GM12878 (cell line): ENCODE measurements at regions not wholly inside any gene's neighbourhood (a gene's known extent, or its start where the extent isn't known, plus 50 kb on each side); places are given as distances from the start of the nearest gene placed in this dataset.

Experiments
- ATAC-seq: fragments of 200-7000 bp; cut with Tn5 transposase; 3 replicates; pipeline ENCODE4 v1.9.1; 2020; ENCODE audit warnings: mild to moderate bottlenecking, moderate library complexity
- BruUV-seq: library from RNA; stranded (reverse); fragments of 400-500 nt; replicated peaks from 2 replicates; lab custom pipeline; 2021; lab: Mats Ljungman, UMichigan
- CTCF ChIA-PET: fragments of 300-600 bp; sonication (Branson Sonifier 250); formaldehyde crosslinking; extraction: SDS; loops from one replicate; lab custom pipeline; 2021; ENCODE audit warnings: inconsistent platforms; lab: Yijun Ruan, JAX
- POLR2A ChIA-PET: fragments of 350-600 bp; formaldehyde crosslinking; extraction: SDS; loops from one replicate; lab custom pipeline; 2021; ENCODE audit warnings: inconsistent platforms; lab: Charles Lee
- RAD21 ChIA-PET: fragments of 300-600 bp; sonication (Branson Sonifier 250); formaldehyde crosslinking; loops from one replicate; lab custom pipeline; 2023; ENCODE audit warnings: antibody characterized with exemption; ENCODE audit not compliant: unreplicated experiment; lab: Charles Lee
- SMC1A ChIA-PET: fragments of 300-600 bp; sonication (Branson Sonifier 250); formaldehyde crosslinking; loops from one replicate; lab custom pipeline; 2023; ENCODE audit not compliant: unreplicated experiment, uncharacterized antibody; lab: Charles Lee
- DNase-seq: peaks from one replicate; pipeline ENCODE4 v3.0.0-alpha.2; 2011; ENCODE audit warnings: low read depth, low spot score
- FAIRE-seq: peaks from 3 replicates; lab custom pipeline; 2011; peaks lifted over from hg19 to GRCh38; lab: Jason Lieb, UNC
- H2AFZ ChIP-seq: 2 replicates; pipeline ENCODE4 v1.6.0; 2011; ENCODE audit warnings: low read depth, low read length, control low read depth; ENCODE audit not compliant: control insufficient read depth
- H3K27ac ChIP-seq: 2 replicates; pipeline ENCODE4 v1.5.1; 2011; ENCODE audit warnings: control low read depth; ENCODE audit not compliant: control insufficient read depth, insufficient read depth
- H3K27me3 ChIP-seq, 2 experiments: replicated peaks in 1 of 2; 2 replicates each; pipeline versions ENCODE4 v1.6.0 to v1.6.1; 2011; ENCODE audit warnings: low read length in 1 of 2; ENCODE audit not compliant: control insufficient read depth in 2 of 2, insufficient read depth in 2 of 2
- H3K36me3 ChIP-seq, 2 experiments: 2 replicates each; pipeline ENCODE4 v1.5.1; 2011; ENCODE audit warnings: low read length in 1 of 2; ENCODE audit not compliant: control insufficient read depth in 2 of 2, insufficient read depth in 2 of 2
- H3K4me1 ChIP-seq: 2 replicates; pipeline ENCODE4 v1.6.1; 2011; ENCODE audit warnings: mild to moderate bottlenecking, low read length, moderate library complexity, mixed read lengths; ENCODE audit not compliant: control insufficient read depth, insufficient read depth
- H3K4me2 ChIP-seq: 2 replicates; pipeline ENCODE4 v1.6.0; 2011; ENCODE audit warnings: control low read depth; ENCODE audit not compliant: control insufficient read depth, insufficient read depth
- H3K4me3 ChIP-seq: fragments of 200-600 bp; sonication (generic); 2 replicates; pipeline ENCODE4 v1.5.1; 2016
- H3K79me2 ChIP-seq: 2 replicates; pipeline ENCODE4 v1.6.0; 2011; ENCODE audit warnings: low read length; ENCODE audit not compliant: control insufficient read depth, insufficient read depth
- H3K9ac ChIP-seq: 2 replicates; pipeline ENCODE4 v1.8.0; 2011; ENCODE audit warnings: low read length, control low read depth, mixed read lengths; ENCODE audit not compliant: control insufficient read depth, insufficient read depth
- H3K9me3 ChIP-seq: replicated peaks from 3 replicates; pipeline ENCODE4 v1.5.1; 2011; ENCODE audit warnings: mild to moderate bottlenecking, low read length; ENCODE audit not compliant: control insufficient read depth, insufficient read depth
- H4K20me1 ChIP-seq: 2 replicates; pipeline ENCODE4 v1.6.0; 2011; ENCODE audit not compliant: control insufficient read depth, insufficient read depth
- BCL3 ChIP-seq: IDR thresholded peaks from 2 replicates; pipeline ENCODE4 v1.6.1; 2011; ENCODE audit warnings: borderline replicate concordance, low read depth, mild to moderate bottlenecking, moderate library complexity, low read length; ENCODE audit not compliant: insufficient read depth, poor library complexity, severe bottlenecking
- CEBPB ChIP-seq, 2 experiments: fragments of 150-350 bp in 1 of 2; IDR thresholded peaks; 2 replicates each; pipeline ENCODE4 v1.6.1; 2012 to 2014; ENCODE audit warnings: low read depth in 2 of 2, low read length in 2 of 2, borderline replicate concordance in 1 of 2, inconsistent platforms in 1 of 2
- ELK1 ChIP-seq: IDR thresholded peaks from 2 replicates; pipeline ENCODE4 v1.6.1; 2012; ENCODE audit warnings: low read depth, low read length, improper control_type of control experiment
- HCFC1 ChIP-seq: fragments of 150-350 bp; IDR thresholded peaks from 2 replicates; pipeline ENCODE4 v1.6.1; 2014; ENCODE audit warnings: low read length
- IRF3 ChIP-seq: fragments of 450-650 bp; IDR thresholded peaks from 2 replicates; pipeline ENCODE4 v1.6.1; 2014; ENCODE audit warnings: mild to moderate bottlenecking
- JUND ChIP-seq: IDR thresholded peaks from 2 replicates; pipeline ENCODE4 v1.6.1; 2012; ENCODE audit warnings: low read depth, mild to moderate bottlenecking, low read length, improper control_type of control experiment, moderate library complexity
- KAT2A ChIP-seq: conservative IDR thresholded peaks from 2 replicates; pipeline ENCODE4 v1.6.1; 2011; ENCODE audit warnings: low read depth, low read length; ENCODE audit not compliant: control insufficient read depth
- PBX3 ChIP-seq: IDR thresholded peaks from 2 replicates; pipeline ENCODE4 v1.6.1; 2011; ENCODE audit warnings: mild to moderate bottlenecking, low read depth, low read length, moderate library complexity; ENCODE audit not compliant: insufficient replicate concordance
- POU2F2 ChIP-seq: IDR thresholded peaks from 3 replicates; pipeline ENCODE4 v1.6.1; 2011; ENCODE audit warnings: low read depth, mild to moderate bottlenecking, low read length, borderline replicate concordance
- RELA ChIP-seq: fragments of 450-650 bp; IDR thresholded peaks from 2 replicates; pipeline ENCODE4 v1.8.0; 2014; ENCODE audit warnings: borderline replicate concordance; ENCODE audit not compliant: partially characterized antibody
- SMAD1 ChIP-seq: fragments of 450-650 bp; IDR thresholded peaks from 2 replicates; pipeline ENCODE4 v1.6.1; 2018; ENCODE audit warnings: mild to moderate bottlenecking, low read depth; ENCODE audit not compliant: partially characterized antibody
- SREBF1 ChIP-seq: IDR thresholded peaks from 2 replicates; pipeline ENCODE4 v1.6.1; 2012; ENCODE audit warnings: mild to moderate bottlenecking, low read length
- TCF3 ChIP-seq: IDR thresholded peaks from 2 replicates; pipeline ENCODE4 v1.6.1; 2012; ENCODE audit warnings: low read depth, mild to moderate bottlenecking, low read length, borderline replicate concordance; ENCODE audit not compliant: insufficient read depth
- ZBTB40 ChIP-seq: fragments of 450-650 bp; IDR thresholded peaks from 2 replicates; pipeline ENCODE4 v1.6.1; 2016; ENCODE audit warnings: mild to moderate bottlenecking, moderate library complexity, borderline replicate concordance
- WGBS: methylation state at CpG from one replicate; pipeline ENCODE4 v1.1.6; 2016; ENCODE audit warnings: low lambda C conversion rate; ENCODE audit not compliant: insufficient replicate concordance, insufficient coverage; ENCODE audit errors: missing lambda C conversion rate; 5-methylcytosine and 5-hydroxymethylcytosine counted together
- in situ Hi-C: fragments of 300-500 bp; cut with MboI; formaldehyde crosslinking; loops from 9 replicates; pipeline ENCODE4 v1.14.3; 2018; ENCODE audit warnings: mixed read lengths
- intact Hi-C: fragments of 100-400 bp; cut with micrococcal nuclease; formaldehyde crosslinking; loops from one replicate; pipeline ENCODE4 v1.14.2; 2022; ENCODE audit not compliant: unreplicated experiment

- ChIA-PET CTCF (no interaction called here), POLR2A (no interaction called here), SMC1A (interaction anchor here (1.0 kb wide), 1 partner anchor 52 kb away, joined by 3 read pairs; no protein-coding TSS in a partner anchor), RAD21 (no interaction called here)
- no peaks in the 10 kb centered on the region for H3K79me2 ChIP-seq
- 38% methylated on average over 10 of the region's 10 CpGs for WGBS
- H3K27me3 ChIP-seq, result no peaks in the 10 kb centered on the region; a peak in 1 of 4 replicates
- H2AFZ ChIP-seq, result no peak overlapping the region
- H4K20me1 ChIP-seq, result no peaks in the 10 kb centered on the region
- no peaks in the 10 kb centered on the region for H3K4me1 ChIP-seq
- no peak for DNase-seq
- no peak overlapping the region for H3K4me2 ChIP-seq
- H3K4me3 ChIP-seq, result no peak overlapping the region
- H3K9me3 ChIP-seq, result no peaks in the 10 kb centered on the region; the same call in 2 of the 3 replicates
- no peak for FAIRE-seq
- no TSS peak for BruUV-seq
- in situ Hi-C loops (no loop called here), intact Hi-C loops (no loop called here)
- H3K27ac ChIP-seq, result no peak overlapping the region
- H3K36me3 ChIP-seq, result no peaks in the 10 kb centered on the region
- no peak overlapping the region for H3K9ac ChIP-seq
- ATAC-seq, result no peak
- TF ChIP-seq SREBF1, result no peak
- TF ChIP-seq HCFC1, result no peak
- TF ChIP-seq SMAD1, result no peak
- no peak for TF ChIP-seq CEBPB (IDR thresholded peaks at IDR 0.05; ENCODE audit: borderline replicate concordance in 1 of 2, low read depth in 2 of 2, low read length in 2 of 2)
- TF ChIP-seq ELK1, result no peak
- no peak for TF ChIP-seq KAT2A
- no peak for TF ChIP-seq POU2F2
- TF ChIP-seq JUND, result no peak
- no peak for TF ChIP-seq PBX3
- no peak for TF ChIP-seq BCL3
- no peak for TF ChIP-seq TCF3
- no peak for TF ChIP-seq IRF3
- TF ChIP-seq RELA, result no peak
- no peak for TF ChIP-seq ZBTB40
These were observed 98.7 kb downstream of the ERMARD start for GRCh38 chr6:169850154-169850553.
